GM10266 (cell line): ENCODE measurements at regions not wholly inside any gene's neighbourhood (a gene's known extent, or its start where the extent isn't known, plus 50 kb on each side); places are given as distances from the start of the nearest gene placed in this dataset.

Experiments used
- DNase-seq: peaks from one replicate; pipeline ENCODE4 v3.0.0; 2012; ENCODE audit errors: extremely low spot score
- CTCF ChIP-seq: IDR thresholded peaks from 2 replicates; pipeline ENCODE4 v1.5.1; 2012; ENCODE audit warnings: mild to moderate bottlenecking, low read depth; ENCODE audit not compliant: control insufficient read depth, insufficient read depth; ENCODE audit errors: missing control alignments

GRCh38 chr4:89587364-89587763 lies 249.6 kb downstream of the SNCA start:
- no peak for DNase-seq
- no peak for TF ChIP-seq CTCF

- DNase-seq, result no peak
- TF ChIP-seq CTCF, result no peak
These were observed 250.1 kb downstream of the SNCA start for GRCh38 chr4:89586864-89587263.

- no peak for DNase-seq
These were observed 250.6 kb downstream of the SNCA start for GRCh38 chr4:89586318-89586717.

GRCh38 chr4:89582756-89583505 lies 254.0 kb downstream of the SNCA start:
- TF ChIP-seq CTCF, result no peak
- DNase-seq, result no peak

More at GRCh38 chr4:89586318-89586717, 250.6 kb downstream of the SNCA start:
- no peak for TF ChIP-seq CTCF

- DNase-seq, result no peak
- no peak for TF ChIP-seq CTCF
These were observed 257.2 kb downstream of the SNCA start for GRCh38 chr4:89579771-89580170.

GRCh38 chr4:89576246-89576645 lies 260.7 kb downstream of the SNCA start:
- DNase-seq, result no peak
- no peak for TF ChIP-seq CTCF

GRCh38 chr4:89575840-89576239 lies 261.1 kb downstream of the SNCA start:
- no peak for DNase-seq
- TF ChIP-seq CTCF, result no peak
